Astrocyte of the cerebellum (primary cell): ENCODE measurements at regions not wholly inside any gene's neighbourhood (a gene's known extent, or its start where the extent isn't known, plus 50 kb on each side); places are given as distances from the start of the nearest gene placed in this dataset.
"Not testable (repeated sequence)": the region's sequence is repeated elsewhere in the genome, so short reads cannot be mapped to it uniquely, and the experiment has no call there.

Source experiments
- DNase-seq: peaks from one replicate; pipeline ENCODE4 v3.0.0-alpha.2; 2011; ENCODE audit warnings: low read depth
- H3K4me3 ChIP-seq: 2 replicates; pipeline ENCODE4 v1.5.1; 2011; ENCODE audit warnings: mild to moderate bottlenecking, low read depth, low read length, moderate library complexity
- in situ Hi-C: cut with HindIII; loops from 2 replicates; pipeline ENCODE4 v1.10.0; 2017; ENCODE audit warnings: low sequenced_read_pairs
- TF ChIP-seq, protein P1 (sequence below): IDR thresholded peaks from 2 replicates; pipeline ENCODE4 v1.5.1; 2012; ENCODE audit warnings: low read length, low read depth, moderate library complexity, mild to moderate bottlenecking; ENCODE audit errors: missing control alignments

DNA sequence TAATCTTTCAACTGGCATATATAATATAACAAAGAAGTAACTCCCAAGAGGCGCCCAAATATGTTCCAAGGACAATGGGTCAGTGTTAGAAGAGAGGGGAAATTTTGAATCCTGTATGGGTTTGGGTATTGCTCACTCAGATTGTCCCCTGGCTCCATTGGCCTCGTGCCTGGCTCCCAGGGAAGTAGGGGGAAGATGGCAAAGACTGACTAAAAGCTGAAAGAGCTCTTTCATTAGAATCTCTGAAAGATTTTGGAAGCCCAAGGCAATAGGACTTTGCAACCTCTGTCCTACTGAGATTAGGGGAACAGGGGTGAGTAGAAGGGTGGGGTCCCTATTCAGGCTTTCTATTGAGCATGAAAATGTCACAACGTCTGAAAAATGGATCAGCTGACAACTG, 1272.8 kb upstream of the ZEB2 start:
- TF ChIP-seq, protein P1, sequence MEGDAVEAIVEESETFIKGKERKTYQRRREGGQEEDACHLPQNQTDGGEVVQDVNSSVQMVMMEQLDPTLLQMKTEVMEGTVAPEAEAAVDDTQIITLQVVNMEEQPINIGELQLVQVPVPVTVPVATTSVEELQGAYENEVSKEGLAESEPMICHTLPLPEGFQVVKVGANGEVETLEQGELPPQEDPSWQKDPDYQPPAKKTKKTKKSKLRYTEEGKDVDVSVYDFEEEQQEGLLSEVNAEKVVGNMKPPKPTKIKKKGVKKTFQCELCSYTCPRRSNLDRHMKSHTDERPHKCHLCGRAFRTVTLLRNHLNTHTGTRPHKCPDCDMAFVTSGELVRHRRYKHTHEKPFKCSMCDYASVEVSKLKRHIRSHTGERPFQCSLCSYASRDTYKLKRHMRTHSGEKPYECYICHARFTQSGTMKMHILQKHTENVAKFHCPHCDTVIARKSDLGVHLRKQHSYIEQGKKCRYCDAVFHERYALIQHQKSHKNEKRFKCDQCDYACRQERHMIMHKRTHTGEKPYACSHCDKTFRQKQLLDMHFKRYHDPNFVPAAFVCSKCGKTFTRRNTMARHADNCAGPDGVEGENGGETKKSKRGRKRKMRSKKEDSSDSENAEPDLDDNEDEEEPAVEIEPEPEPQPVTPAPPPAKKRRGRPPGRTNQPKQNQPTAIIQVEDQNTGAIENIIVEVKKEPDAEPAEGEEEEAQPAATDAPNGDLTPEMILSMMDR: no peak
- DNase-seq: no peak
- no peak overlapping the region for H3K4me3 ChIP-seq
- in situ Hi-C loops: no loop called here

DNA sequence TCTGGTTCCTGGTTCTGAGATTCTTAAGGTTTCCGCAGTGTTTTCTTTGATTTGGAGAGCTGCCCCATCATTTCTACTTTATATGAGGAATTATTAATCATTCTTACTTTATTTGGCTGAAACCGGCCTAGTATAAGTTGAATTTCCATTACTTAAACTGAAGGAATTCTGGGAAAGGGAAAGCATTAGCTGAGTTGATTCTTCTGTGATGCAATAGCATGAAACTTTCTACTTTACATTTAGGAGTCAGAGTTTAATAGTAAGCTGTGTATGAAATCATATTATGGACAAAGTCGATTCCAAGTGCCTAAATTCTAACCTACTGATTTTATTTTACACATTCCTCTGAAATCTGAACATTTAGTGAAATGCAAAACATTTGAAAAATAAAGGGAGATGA, 1269.7 kb upstream of the ZEB2 start:
- TF ChIP-seq, protein P1: no peak
- H3K4me3 ChIP-seq: no peak overlapping the region
- in situ Hi-C loops: no loop called here
- DNase-seq: no peak

DNA sequence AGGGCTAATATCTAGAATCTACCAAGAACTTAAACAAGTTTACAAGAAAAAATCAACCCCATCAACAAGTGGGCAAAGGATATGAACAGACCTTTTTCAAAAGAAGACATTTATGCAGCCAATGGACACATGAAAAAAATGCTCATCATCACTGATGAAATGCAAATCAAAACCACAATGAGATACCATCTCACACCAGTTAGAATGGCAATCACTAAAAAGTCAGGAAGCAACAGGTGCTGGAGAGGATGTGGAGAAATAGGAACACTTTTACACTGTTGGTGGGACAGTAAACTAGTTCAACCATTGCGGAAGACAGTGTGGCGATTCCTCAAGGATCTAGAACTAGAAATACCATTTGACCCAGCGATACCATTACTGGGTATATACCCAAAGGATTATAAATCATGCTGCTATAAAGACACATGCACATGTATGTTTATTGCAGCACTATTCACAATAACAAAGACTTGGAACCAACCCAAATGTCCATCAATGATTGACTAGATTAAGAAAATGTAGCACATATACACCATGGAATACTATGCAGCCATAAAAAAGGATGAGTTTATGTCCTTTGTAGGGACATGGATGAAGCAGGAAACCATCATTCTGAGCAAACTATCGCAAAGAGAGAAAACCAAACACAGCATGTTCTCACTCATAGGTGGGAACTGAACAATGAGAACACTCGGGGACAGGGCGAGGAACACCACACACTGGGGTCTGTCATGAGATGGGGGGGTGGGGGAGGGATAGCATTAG, 1267.9 kb upstream of the ZEB2 start:
- H3K4me3 ChIP-seq, in situ Hi-C loops, DNase-seq: not testable (repeated sequence)

DNA sequence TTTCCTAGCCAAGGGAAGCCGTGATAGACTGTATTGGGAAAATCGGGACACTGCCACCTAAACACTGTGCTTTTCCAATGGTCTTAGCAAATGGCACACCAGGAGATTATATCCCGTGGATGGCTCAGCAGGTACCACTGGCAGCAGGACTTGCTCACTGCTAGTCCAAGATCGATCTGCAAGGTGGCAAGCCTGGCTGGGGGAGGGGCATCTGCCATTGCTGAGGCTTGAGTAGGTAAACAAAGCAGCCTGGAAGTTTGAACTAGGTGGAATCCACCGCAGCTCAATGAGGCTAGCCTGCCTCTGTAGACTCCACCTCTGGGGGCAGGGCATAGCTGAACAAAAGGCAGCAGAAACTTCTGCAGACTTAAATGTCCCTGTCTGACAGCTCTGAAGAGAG, 1262.7 kb upstream of the ZEB2 start:
- H3K4me3 ChIP-seq, in situ Hi-C loops, DNase-seq: not testable (repeated sequence)

DNA sequence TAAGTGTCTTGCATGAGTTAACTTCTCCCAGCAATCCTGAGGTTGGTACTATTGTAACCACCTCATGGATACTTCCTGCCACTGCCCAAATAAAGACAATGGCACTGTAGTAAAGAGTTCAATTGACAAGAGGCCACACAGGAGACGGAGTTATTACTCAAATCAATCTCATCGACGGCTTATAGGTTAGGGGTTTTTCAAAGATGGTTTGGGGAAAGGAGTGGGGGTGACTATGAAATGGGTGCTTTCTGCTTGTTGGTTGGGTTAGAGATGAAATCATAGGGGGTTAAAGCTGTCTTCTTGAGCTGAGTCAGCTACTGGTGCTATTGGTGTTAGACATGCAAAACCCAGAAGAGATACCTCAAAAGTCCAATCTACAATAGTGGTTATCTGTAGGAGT, 1258.0 kb upstream of the ZEB2 start:
- no peak for DNase-seq
- H3K4me3 ChIP-seq: no peak overlapping the region
- TF ChIP-seq, protein P1: no peak
- in situ Hi-C loops: no loop called here

DNA sequence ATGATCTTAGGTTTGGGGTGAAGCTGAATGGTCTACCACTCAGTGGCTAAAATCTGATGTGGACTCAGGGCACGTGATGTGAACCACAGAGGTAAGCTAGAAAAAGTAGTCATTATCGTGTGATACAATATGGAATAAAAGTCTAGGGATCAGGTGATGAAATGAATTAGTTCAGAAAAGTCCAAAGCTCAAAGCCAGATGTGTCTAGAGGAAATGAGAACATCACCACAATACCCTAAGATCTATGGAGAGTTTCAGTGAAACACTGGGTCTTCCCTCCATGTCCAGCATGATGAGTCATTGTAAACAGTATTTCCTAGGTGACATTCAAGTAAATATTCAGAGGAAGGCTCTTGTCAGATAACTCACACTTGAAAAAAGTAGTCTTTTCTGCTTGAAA, 1257.4 kb upstream of the ZEB2 start:
- in situ Hi-C loops: no loop called here
- DNase-seq: no peak
- TF ChIP-seq, protein P1: no peak
- H3K4me3 ChIP-seq: no peak overlapping the region

DNA sequence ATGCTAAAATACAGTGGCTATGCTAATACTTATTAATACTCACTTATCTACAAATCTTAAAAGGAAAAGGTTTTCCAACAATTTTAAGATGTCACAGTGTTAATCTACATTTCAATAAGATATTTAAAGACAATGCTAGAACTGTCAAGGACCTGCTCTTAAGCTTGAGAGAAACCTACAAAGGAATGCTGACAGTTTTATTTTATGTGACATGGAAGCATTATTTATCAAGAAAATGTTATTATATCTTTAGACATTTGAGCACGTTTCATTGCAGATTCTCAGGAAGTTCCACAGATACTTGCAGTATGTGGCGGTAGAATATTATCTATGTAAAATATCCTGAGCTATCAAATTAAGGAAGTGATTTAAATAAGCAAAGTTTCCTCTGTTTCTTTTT, 1255.7 kb upstream of the ZEB2 start:
- no peak overlapping the region for H3K4me3 ChIP-seq
- in situ Hi-C loops: no loop called here
- DNase-seq: no peak
- TF ChIP-seq, protein P1: no peak

DNA sequence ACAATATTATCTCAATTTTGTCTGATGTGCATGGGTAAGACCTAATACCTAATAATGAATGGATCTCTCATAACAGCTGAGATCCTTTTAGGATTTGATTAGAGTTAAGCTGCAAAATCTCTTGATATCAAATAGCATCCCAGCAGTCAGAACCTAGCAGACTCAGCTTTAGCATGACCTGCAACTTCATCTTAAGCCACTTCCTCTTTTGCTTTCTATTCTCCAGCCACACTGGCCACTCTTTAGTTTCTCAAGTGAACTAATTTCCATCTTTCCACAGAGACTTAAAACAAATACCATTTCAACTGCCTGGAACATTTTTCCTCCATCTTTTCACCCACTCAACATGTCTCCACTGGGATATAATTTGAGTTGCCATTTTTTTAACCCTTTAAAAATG, 1251.6 kb upstream of the ZEB2 start:
- DNase-seq: no peak
- in situ Hi-C loops: loop anchor here (25.0 kb wide), 1 partner anchor 1259 kb away; the partner anchor contains the start of gene ZEB2
- TF ChIP-seq, protein P1: no peak
- no peak overlapping the region for H3K4me3 ChIP-seq
